NCI-H2029 (cell line): ENCODE measurements at regions not wholly inside any gene's neighbourhood (a gene's known extent, or its start where the extent isn't known, plus 50 kb on each side); places are given as distances from the start of the nearest gene placed in this dataset.
A peak's percentile ranks its signal among the peaks of the same experiment; 100 is the strongest.

Experiments used
- DNase-seq: peaks from one replicate; lab custom pipeline; 2025; lab: John Stamatoyannopoulos, UW

- DNase-seq = no peak
Measured at GRCh38 chr11:111444040-111444439, 65.0 kb upstream of the POU2AF1 start.

GRCh38 chr11:111443640-111444039, 64.6 kb upstream of the POU2AF1 start:
- no peak for DNase-seq

- no peak for DNase-seq
Measured at GRCh38 chr11:111443032-111443431, 64.0 kb upstream of the POU2AF1 start.

GRCh38 chr11:111441443-111441842, 62.4 kb upstream of the POU2AF1 start:
- DNase-seq = no peak

GRCh38 chr11:111440416-111441205, 61.5 kb upstream of the POU2AF1 start:
- DNase-seq = no peak

GRCh38 chr11:111439901-111440300, 60.8 kb upstream of the POU2AF1 start:
- no peak for DNase-seq

- DNase-seq = peak; percentile 68
Measured at GRCh38 chr11:111438846-111439520, 59.9 kb upstream of the POU2AF1 start.

- DNase-seq = peak; percentile 30
Measured at GRCh38 chr11:111438168-111438567, 59.1 kb upstream of the POU2AF1 start.

- DNase-seq = peak; percentile 81
Measured at GRCh38 chr11:111435046-111435698, 56.1 kb upstream of the POU2AF1 start.

GRCh38 chr11:111429066-111429506, 50.0 kb upstream of the POU2AF1 start:
- DNase-seq = no peak
